Daoy (cell line): ENCODE measurements at regions not wholly inside any gene's neighbourhood (a gene's known extent, or its start where the extent isn't known, plus 50 kb on each side); places are given as distances from the start of the nearest gene placed in this dataset.
"Not testable (repeated sequence)": the region's sequence is repeated elsewhere in the genome, so short reads cannot be mapped to it uniquely, and the experiment has no call there.

Experiments
- DNase-seq: peaks from one replicate; pipeline ENCODE4 v3.0.0-alpha.2; 2015; ENCODE audit warnings: low read depth

DNA sequence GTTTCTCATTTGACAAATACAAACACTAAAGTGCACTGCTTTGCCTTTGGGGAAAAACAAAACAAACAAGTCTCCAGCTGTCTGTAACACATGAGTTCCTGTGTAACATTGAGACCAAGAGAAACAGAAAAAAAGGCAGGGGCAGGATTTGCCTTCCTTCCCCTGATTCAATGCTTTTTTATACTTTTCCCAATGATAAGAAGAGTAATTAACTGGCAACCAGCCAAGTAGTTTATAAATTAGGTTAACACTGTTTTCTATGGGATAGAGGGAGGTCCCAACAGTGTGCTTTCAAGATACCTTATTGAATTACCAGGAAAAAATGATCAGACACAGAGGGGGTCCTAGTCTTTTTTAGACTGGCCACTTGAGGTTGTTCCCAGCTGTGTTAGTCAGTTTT, 346.8 kb downstream of the TRIM36 start:
- DNase-seq: no peak

DNA sequence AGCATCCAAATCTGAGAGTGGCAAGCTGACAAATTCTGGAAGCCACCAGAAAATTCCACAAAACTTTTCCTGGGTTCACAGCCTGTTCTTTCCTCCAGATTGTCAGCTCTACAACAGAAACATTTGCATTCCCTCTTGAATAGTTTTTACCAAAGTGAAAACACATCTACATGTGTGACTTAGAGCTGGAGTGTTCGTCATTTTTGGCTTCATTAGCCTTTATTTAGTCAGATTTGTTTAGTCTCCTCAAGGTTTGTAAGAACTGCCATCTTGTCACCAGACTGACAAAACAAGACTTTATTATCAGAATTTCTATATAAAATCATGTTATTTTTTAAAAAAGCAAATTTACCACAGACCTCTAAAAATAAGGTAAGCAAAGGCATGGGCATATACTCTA, 347.3 kb downstream of the TRIM36 start:
- DNase-seq: no peak

DNA sequence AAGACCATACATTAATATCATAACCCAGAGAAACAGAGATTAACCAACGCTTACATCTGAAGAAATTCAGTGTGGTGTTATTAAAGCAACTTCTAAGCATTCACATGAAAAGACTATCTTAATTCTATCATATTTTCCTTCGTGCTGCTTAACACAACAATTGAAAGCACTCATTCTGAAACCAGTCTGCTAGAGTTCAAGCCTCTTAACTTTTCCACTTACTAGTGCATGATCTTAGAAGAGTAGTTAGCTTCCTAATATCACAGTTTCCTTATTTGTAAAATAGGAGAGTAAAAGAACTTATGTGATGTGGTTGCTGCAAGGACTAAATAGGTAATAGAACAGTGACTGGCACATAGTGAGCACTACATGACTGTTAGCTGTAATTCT, 379.3 kb downstream of the TRIM36 start:
- no peak for DNase-seq

DNA sequence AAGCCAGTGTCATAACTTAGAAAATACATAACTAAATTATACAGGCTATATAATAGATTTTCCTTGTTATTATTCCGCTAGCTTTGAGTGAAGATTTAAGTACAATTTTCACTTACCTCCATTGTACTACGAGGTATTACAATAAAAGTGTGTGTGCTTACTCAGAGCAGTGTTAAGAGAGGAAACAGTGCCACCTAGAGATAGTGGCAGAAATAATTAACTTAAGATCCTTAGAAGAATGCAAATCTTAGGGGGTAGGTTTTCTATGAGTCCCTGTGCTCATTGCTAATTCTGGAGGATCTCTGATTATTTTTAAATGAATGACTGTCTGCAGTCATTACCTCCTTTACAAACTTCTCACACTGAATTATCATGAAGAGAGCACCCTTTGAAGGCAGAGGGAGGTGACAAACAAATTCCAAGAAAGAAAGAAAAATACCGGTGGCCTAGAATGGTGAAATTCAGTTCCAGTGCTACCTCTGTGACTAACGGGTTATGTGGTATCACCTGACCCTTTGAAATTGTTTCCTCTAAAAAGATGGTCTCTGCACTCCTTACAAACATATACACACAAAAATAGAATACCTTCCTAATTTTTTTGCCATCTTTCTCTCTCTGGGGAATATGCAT, 379.8 kb downstream of the TRIM36 start:
- no peak for DNase-seq

DNA sequence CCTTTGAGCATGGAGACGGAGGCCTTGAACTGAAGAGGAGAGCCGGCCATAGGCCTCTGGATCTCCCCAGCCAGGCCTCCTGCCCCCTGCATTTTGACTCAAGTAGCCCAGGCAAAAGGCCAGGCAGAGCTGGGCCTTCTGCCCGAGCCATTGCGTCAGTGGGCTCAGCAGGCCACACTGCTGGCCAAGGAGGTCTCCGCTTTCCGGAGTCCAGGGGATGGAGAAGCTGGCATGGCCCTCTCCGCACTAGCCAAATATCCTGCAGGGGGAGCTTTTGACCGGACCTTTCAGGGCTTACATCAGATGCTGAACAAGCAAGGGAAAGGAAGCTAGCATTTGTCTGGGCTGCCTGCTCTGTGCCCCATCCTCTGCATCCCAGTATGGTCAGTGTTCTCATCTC, 386.8 kb downstream of the TRIM36 start:
- DNase-seq: no peak

DNA sequence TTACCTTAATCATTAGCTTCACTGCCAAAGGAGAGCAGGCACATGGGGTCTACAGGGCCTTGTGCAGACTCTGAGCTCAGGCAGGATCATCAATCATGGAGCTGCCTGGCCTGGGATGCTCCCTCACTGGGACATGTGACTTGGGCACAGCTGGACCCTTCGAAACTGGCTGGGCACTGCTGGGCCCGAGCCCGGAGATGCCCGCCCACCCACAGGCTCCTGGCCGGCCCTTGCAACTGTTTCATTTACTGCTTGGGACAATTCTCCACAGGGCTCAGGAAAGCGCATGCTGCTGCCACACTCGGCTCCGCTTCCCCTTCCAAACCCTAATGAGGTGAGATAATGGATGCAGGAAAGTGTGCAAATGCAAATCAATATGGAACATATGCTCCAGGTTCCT, 387.5 kb downstream of the TRIM36 start:
- no peak for DNase-seq

DNA sequence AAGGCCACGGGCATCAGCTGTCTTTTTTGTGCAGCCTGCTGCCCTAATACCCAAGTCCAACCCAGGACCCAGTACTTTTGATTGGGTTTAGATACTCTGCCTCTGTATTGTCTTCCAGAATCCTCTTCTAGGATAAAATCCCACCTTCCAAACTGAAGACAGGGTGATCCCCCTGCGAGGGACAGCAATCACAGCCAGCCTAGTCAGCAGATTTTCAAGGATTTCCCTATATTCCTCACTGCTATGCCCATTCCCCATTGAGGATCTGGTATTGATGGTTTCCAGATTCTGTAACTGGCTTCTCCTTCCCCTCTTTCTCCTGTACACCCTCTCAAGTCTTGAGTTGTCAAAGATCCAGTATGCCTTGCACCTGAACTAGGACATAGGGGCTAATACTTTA, 389.4 kb downstream of the TRIM36 start:
- DNase-seq: no peak

DNA sequence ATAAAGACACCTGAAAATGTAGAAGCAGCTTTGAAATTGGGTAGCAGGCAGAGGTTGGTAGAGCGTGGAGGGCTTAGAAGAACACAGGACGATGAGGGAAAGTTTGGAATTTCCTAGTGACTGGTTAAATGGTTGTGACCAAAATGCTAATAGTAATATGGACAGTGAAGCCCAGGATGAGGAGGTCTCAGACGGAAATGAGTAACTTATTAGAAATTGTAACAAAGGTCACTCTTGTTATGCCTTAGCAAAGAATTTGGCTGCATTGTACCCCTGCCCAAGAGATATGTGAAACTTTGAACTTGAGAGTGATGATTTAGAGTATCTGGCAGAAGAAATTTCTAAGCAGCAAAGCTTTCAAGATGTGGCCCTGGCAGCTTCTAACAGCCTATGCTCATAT, 382.5 kb downstream of the KCNN2 start:
- DNase-seq: no peak

DNA sequence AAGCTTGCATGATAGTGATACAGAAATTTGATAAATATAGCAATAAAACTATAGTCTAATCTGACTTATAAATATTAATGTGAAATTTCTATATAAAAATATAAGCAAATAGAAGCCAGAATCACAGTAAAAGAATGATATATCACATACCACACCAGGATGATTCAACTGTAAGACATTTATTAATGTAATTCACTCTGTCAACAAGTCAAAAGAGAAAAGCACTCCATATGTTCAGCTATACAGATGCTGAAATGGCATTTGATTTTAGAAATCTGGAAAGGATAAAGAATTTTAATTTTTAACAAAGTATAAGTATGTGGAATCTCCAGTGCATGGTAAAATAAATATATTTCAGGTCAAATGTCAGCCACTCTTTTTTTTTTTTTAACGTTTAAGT, 372.4 kb downstream of the KCNN2 start:
- DNase-seq: no peak

DNA sequence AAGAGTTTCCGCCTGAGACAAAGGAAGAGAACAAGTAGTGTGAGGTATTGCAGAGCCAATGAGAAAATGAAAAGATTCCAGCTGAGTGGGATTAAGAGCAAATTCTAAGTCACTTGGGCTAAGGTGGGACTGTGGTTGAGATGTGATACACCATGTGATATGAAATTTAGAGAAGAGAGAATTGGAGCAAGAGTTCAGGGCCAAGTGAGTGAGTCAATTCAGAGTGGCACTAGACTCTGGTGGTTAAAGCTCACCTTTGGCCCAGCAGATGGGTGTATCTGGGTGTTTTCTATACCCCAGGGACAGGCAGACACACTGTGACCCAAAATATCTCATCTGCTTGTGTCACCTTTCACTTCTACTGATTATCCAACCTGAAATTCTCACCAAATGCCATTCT, 368.1 kb downstream of the KCNN2 start:
- no peak for DNase-seq

DNA sequence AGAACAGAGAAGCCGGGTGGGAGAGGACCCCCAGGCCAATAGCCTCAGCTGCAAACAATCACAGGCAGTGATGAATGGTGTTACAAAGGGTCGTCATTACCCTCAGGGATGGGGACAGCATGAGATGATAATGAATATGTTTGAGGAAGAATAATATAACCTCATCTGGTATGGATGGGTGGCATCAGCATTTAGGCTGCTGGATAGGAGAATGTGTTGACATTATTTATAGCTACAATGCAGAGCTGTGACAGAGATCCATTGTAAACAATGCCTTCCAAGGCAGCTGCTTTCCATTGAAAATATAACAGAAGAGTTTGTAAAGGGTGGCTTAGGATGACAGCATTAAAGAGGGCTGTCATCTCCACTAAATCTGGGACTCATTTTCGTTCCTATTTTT, 365.5 kb downstream of the KCNN2 start:
- no peak for DNase-seq

DNA sequence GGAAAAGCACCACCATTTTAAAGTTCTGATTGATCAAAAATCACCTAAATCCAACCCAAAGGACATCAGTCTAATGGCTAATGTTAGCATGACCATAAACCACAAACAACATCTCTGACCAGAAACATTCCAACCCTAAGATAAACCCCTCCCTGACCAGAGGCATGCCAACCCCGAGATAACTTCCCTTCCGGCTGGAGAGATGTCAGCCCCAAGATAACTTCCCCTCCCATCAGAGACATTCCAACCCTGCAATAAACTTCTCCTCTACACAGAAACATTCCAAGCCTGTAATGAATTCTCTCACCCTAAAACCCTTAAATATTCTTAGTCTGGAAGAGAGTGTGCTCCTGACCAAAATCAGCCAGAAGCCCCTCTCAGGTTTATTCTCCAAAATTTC, 364.3 kb downstream of the KCNN2 start:
- DNase-seq: no peak

DNA sequence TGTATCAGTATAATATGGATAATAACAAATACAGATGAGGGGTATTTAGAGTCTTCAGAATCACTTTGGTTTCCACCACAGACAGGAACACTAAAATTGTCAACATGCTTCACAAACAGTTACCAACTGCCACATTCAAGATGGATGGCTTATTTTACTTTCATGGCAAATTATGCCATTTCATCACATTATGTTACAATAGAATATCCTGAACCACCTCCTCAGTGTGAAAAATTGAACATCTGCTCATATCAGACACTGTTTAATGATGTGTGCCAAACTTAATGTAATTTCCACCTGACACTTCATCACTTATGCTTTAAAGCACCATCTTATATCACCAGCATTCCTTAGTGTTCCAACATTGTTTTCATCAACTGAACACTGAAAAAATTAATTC, 357.4 kb downstream of the KCNN2 start:
- DNase-seq: no peak

DNA sequence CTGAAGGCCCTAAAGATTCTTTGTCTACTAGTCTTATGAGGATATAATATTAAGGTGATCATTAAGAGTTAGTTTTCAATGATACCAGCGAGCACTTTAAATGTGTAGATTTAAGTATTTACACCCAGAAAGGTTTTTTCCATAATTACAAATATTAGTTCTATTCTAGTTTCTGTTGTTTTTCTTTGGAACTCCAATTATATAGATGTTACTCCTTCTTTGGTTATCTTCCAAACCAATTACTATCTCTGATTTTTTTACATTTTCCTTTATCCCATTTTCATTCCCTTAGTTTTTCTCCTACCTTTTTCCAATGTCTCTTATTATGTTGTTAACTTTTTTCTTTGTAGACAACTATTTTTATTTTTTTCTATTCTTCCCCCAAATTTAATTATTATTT, 355.1 kb downstream of the KCNN2 start:
- no peak for DNase-seq

DNA sequence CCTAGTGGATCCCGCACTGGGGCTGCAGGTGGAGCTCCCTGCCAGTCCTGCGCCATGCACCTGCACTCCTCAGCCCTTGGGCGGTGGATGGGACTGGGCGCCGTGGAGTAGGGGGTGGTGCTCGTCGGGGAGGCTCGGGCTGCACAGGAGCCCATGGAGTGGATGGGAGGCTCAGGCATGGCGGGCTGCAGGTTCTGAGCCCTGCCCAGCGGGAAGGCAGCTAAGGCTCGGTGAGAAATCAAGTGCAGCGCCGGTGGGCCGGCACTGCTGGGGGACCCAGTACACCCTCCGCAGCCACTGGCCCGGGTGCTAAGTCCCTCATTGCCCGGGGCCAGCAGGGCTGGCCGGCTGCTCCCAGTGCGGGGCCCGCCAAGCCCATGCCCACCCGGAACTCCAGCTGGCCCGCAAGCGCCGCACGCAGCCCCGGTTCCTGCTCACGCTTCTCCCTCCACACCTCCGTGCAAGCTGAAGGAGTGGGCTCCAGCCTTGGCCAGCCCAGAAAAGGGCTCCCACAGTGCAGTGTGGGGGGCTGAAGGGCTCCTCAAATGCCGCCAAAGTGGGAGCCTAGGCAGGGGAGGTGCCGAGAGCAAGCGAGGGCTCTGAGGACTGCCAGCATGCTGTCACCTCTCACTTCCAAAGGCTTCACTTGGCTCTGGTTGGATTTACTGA, 342.5 kb downstream of the KCNN2 start:
- DNase-seq: not testable (repeated sequence)

DNA sequence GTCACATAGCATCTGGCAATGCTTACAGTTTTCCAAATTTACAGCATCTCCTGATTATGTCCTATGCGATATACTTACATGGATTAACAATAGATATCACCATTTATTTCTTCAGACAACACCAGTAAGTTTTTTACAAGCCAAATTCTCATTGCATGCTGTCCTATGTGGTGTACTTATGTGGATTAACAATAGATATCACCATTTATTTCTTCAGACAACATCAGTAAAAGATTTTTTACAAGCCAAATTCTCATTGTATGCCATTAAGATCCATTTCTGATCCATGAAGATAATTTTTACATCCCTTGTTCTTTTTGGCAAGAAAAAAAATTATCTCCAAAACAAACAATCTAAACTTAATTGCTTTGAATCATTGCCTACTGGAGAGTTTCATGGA, 340.9 kb downstream of the KCNN2 start:
- DNase-seq: no peak

DNA sequence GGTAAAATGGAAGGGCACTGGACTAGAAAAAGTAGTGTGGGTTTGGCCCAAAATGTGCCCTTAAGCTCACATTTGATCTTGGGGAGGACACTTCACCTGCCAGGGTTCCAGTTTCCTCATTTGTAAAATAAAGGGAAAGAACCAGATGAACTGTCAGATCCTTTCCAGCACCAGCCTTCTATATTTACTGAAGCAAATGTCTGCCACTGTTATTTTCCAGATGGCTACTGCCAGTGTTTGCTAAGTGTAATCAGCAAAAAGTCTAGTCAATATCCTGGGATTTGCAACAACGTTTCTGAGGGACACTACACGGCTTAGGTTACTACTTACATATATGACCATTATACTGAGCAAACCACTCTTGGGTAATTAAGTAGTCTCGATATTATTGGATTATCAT, 340.3 kb downstream of the KCNN2 start:
- no peak for DNase-seq

DNA sequence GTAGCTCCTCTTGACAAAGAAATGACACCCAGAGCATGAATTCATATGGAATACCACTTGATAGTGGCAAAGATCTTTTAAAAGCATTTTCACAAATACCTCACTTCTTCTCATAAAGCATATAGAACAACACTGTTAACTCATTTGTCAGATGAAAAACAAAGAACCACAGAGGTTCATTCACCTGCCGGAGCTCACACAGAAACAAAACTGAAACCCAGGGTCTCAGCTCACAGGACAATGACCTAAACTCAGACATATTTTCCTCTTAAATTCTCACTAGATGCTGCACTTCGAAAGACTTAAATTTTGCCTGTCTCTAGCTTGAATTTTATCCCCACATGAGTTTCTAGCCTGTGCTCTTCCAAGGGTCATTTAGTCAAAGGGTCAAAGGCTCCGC, 339.0 kb downstream of the KCNN2 start:
- DNase-seq: no peak

DNA sequence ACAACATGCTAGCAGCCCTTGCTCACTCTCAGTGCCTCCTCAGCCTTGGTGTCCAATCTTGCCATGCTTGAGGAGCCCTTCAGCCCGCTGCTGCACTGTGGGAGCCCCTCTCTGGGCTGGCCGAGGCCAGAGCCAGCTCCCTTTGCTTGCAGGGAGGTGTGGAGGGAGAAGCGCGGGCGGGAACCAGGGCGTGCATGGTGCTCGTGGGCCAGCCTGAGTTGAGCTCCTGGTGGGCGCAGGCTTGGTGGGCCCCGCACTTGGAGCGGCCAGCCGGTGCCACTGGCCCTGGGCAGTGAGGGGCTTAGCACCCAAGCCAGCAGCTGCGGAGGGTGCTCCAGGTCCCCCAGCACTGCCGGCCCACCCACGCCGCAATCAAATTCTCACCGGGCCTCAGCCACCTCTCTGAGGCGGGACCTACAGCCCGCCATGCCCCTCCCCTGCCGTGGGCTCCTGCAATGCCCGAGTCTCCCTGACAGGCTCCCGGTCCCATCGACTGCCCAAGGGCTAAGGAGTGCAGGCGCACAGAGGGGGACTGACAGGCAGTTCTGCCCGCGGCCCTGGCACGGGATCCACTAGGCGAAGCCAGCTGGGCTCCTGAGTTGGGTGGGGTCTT, 333.5 kb downstream of the KCNN2 start:
- no peak for DNase-seq

DNA sequence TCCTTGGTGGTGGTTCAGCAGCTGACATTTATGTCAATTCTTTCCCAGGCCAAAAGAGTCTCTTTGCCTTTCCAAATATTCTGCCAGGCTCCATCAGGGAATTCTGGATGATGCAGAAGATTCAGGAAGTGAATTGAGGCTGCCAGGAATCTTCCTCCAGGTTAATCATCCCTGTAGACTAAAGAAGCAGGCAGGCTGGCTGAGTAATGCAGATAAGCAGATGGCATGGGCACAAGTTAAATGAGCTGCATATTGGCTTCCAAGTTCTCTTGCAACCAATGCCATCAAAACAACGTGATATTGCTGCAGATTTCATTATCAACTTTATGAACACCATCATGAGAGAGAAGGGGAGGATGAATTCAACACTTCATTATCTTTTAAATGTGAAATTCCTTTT, 324.5 kb downstream of the KCNN2 start:
- no peak for DNase-seq

DNA sequence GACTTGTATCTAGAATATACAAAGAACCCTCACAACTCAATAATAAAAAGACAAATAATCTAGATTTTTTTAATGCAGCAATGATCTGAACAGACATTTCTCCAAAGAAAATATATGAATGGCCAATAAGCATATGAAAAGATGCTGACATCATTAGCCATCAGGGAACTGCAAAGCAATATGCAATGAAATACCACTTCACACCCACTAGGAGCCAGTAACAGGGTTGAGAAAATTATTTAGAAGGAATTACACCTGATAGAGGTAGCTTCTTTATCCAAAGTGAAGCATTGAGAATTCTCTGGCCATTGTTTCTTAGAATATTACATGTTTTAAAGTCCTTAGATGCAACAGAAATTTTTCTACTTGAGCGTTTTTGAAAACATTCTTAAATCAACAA, 316.9 kb downstream of the KCNN2 start:
- DNase-seq: no peak

DNA sequence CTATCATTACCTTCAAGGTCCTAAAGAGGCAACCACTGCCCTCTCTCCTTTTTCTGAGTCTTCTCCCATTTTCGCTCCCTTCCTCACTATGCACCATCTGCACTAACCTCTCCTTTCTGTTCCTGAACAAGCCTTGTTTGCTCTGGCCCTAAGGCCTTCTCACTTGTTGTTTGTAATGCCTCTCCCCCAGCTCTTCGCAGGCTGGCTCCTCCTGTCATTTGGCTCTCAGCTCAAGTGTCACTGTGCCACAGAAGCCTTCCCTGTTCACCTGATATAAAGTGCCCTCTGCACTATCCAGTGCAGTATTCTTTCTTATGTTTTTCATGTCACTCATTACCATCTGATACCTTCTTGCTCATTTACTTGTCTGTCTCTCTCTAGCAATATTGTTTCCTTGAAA, 303.7 kb downstream of the KCNN2 start:
- no peak for DNase-seq

DNA sequence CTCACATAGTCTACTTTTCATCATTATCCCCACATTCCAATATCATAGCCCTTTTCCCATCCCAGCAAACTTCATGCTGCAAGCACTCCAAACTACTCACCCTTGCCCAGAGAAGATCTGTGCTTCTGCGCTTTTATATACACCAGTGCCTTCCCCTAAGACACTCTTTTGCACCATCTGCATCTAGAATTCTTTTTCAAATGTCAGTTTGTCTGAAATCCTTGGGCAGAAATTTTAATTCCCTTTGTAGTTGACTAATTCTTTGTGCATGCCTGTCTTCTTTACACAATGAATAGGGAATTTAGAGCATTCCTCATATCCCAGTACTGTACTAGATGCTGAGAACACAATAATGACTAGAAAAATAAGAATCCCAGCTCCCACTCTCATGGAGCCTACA, 298.9 kb downstream of the KCNN2 start:
- DNase-seq: no peak

DNA sequence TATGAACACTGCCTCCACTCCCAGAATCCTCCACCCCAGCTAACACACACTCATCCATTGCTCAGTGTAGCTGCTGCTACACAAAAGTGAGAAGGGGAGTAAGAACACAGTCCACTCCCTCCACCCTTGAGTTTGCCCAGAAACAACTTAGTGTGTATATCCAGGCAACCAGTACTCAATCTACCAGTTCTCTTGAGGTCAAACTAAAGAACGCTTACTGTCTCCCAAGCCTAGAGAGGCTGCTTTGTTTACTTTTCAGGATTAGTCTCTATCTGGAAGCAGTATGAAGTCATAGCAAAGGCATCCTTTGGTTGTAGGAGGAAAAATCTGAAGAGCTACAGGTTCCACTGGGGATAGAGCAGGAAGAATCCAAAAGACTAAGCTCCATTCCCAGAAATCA, 296.3 kb downstream of the KCNN2 start:
- DNase-seq: no peak
